Subcutaneous abdominal adipose tissue (tissue), 5 donors: ENCODE measurements at regions not wholly inside any gene's neighbourhood (a gene's known extent, or its start where the extent isn't known, plus 50 kb on each side); places are given as distances from the start of the nearest gene placed in this dataset.
A peak's percentile ranks its signal among the peaks of the same experiment; 100 is the strongest.

Source experiments
- H3K27ac ChIP-seq: one replicate; pipeline ENCODE4 v1.7.0; 2013; ENCODE audit warnings: low read depth, mild to moderate bottlenecking, inconsistent platforms, low read length, moderate library complexity
- H3K27me3 ChIP-seq, 5 donors: one replicate each; pipeline ENCODE4 v1.7.0; 2013; ENCODE audit warnings: low read length in 5 of 5, inconsistent platforms in 1 of 5; ENCODE audit not compliant: control insufficient read depth in 5 of 5, insufficient read depth in 4 of 5
- H3K36me3 ChIP-seq, 5 donors: one replicate each; pipeline ENCODE4 v1.7.0; 2013; ENCODE audit warnings: low read length in 5 of 5; ENCODE audit not compliant: control insufficient read depth in 5 of 5, insufficient read depth in 5 of 5
- H3K4me1 ChIP-seq, 5 donors: one replicate each; pipeline ENCODE4 v1.7.0; 2013; ENCODE audit warnings: low read length in 5 of 5, mild to moderate bottlenecking in 3 of 5, moderate library complexity in 1 of 5; ENCODE audit not compliant: control insufficient read depth in 5 of 5, insufficient read depth in 5 of 5
- H3K4me3 ChIP-seq, 5 donors: one replicate each; pipeline ENCODE4 v1.7.0; 2013; ENCODE audit warnings: low read length in 5 of 5, low read depth in 1 of 5
- H3K9ac ChIP-seq, 5 donors: one replicate each; pipeline ENCODE4 v1.7.0; 2013; ENCODE audit warnings: low read length in 5 of 5, mild to moderate bottlenecking in 4 of 5, moderate library complexity in 3 of 5
- H3K9me3 ChIP-seq, 5 donors: one replicate each; pipeline ENCODE4 v1.7.0; 2013; ENCODE audit warnings: low read length in 5 of 5; ENCODE audit not compliant: control insufficient read depth in 5 of 5
- donor health status: healthy.
- donor health status: healthy.
- donor health status: healthy.
- donor health status: healthy.
- donor health status: healthy.

DNA sequence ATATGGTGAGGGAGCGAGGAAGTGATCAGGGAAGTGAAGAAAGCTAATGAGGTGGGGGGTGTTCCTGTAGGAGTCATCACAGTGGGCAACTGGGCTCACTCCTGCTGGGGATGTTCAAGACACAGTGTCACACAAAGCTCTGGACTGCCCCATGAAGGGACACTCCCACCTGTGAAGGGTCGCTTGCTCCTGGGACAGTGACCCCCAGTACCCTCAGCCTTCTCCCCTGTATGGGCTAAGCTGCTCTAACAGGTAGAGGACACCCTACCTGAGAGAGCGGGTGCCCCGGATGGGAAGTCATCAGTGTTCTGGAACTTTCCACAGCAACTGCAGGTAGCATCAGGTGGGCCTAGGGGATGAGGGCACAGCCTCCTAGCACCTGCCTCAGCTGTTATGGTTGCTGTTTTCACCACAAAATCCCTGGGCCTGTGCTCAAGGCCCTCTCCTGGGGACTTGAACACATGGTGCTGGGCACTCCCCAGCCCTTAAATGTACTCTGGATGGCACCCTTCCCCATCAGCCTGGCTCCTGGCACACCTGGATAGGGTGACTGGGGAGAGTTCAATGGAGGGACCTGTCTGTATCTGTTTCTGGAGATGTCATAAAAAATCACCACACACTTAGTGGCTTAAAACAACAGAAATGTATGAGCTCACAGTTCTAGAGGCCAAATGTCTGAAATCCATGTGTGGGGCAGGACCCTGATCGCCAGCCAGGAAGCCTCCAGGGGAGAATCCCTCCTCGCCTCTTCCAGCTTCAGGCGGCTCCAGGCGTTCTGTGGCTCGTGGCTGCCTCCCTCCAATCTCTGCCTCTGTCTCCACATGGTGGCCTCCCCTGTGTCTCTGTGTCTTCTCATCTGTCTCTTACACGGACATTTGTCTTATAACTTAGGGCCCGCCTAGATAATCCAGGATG, 104.0 kb upstream of the CDH5 start:
- Histone ChIP-seq H3K36me3 (no peaks in the 10 kb centered on the region), H3K9me3 (no peaks in the 10 kb centered on the region), H3K27ac (no peak overlapping the region), H3K9ac (no peak overlapping the region), H3K27me3 (peaks cover 13 to 20% (median 19%) of the 10 kb centered on the region in 5 donors), H3K4me1 (peaks cover 0 to 28% (median 20%) of the 10 kb centered on the region in 5 donors), H3K4me3 (no peak overlapping the region)

DNA sequence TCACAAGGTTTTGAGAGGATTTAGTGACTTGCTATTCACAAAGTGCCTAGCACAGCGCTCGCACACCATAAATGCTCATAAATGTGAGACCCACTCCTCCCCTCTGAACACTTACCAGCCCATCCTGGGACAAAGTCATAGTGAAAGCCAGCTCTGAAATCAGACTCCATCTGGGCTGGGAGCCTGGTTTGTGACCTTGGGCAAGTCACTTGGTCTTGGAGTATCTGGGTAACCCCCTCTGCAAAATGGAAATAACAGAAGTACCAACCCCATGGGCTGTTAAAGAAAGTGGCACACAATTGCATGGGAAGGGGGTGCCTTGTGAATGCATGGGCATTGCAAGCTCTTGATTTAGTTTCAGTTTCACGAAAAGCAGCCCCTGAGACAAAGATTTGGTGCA, 104.7 kb upstream of the CDH5 start:
- H3K27me3 ChIP-seq: peaks cover 12 to 20% (median 16%) of the 10 kb centered on the region in 5 donors
- H3K9ac ChIP-seq: no peak overlapping the region
- H3K36me3 ChIP-seq: no peaks in the 10 kb centered on the region
- H3K4me1 ChIP-seq: peaks cover 0 to 23% (median 14%) of the 10 kb centered on the region in 5 donors
- no peaks in the 10 kb centered on the region for H3K9me3 ChIP-seq
- no peak overlapping the region for H3K27ac ChIP-seq
- H3K4me3 ChIP-seq: no peak overlapping the region

DNA sequence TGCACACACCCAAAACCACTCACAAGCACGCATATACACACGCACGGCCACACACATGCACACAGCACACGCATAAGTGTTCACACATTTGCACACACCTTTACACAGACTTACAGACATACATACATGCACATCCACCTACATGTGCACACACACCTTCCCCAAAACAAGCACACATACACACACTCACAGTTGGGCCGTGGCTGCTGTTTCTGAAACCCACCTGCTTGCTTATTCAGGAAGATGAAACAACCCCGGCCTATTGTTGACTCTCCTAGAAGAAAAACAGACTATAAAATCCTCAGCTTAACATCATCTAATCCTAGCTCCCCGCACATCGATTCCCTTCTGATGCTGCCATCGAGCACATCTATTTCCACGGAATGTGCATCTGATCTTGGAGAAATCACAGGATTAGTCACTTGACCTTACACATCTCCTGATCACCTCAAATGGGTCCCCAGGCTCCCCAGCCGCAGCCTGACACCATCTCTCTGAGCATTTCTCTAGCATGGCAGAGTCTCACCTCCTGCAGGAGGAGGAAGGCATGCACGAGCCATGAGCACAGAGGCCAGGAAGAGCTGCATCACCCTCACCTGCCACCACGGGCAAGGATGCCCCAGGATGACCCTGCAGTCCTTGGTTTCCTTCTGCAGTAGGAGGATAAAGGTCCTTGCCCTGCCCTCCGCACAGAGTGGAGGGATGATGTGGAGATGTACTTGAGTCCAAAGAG, 105.8 kb upstream of the CDH5 start:
- H3K9ac ChIP-seq: no peak overlapping the region
- peaks cover 0 to 17% (median 10%) of the 10 kb centered on the region in 5 donors for H3K4me1 ChIP-seq
- H3K27me3 ChIP-seq: peaks cover 9 to 20% (median 15%) of the 10 kb centered on the region in 5 donors
- H3K36me3 ChIP-seq: no peaks in the 10 kb centered on the region
- no peaks in the 10 kb centered on the region for H3K9me3 ChIP-seq
- no peak overlapping the region for H3K27ac ChIP-seq
- no peak overlapping the region for H3K4me3 ChIP-seq

DNA sequence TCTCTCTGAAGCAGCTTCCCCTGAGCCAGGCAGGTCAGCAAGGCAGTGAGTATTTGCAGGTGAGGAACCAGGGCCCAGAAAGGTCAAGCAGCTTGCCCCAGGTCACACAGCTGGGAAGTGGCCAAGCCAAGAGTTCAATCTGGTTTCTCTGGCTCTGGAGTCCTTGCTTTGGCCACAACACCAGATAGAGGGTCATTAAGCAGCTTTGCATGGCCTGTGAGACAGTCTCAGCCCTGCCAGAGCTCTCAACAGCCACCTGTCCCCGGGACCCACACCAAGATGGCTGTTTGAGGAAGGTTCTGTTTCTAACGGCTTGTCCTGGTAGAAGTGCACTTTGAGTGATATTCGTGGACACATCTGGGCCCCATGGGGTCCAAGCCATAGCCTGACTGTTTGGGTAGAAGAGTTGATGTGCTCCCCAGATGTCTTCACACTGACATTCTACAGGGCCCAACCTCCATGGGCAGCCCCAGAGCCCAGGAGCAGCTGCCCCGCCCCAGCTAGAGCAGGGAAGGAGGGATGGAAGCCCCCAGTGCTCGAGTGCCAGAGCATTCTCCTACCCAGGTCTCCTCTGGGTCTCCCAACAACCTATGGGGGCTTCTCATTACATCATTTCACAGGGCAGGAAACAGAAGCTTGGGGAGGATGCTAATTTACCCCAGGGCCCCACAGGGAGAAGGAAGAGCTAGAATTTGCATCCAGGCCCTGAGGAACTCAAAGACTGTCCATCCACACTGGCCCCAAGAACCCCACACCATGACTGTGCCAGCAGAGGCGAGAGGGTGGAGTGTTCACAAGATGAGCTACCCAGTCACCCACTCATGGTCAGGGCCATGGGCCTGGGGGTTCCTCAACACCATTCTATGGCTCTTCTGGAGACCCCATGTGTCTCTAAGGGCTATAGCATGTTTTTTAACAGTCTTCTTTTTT, 107.3 kb upstream of the CDH5 start:
- Histone ChIP-seq H3K9ac (no peak overlapping the region), H3K4me1 (peaks cover 0 to 15% (median 7%) of the 10 kb centered on the region in 5 donors), H3K9me3 (no peaks in the 10 kb centered on the region), H3K36me3 (no peaks in the 10 kb centered on the region), H3K27ac (no peak overlapping the region), H3K27me3 (peaks cover 2 to 12% (median 8%) of the 10 kb centered on the region in 5 donors), H3K4me3 (no peak overlapping the region)

DNA sequence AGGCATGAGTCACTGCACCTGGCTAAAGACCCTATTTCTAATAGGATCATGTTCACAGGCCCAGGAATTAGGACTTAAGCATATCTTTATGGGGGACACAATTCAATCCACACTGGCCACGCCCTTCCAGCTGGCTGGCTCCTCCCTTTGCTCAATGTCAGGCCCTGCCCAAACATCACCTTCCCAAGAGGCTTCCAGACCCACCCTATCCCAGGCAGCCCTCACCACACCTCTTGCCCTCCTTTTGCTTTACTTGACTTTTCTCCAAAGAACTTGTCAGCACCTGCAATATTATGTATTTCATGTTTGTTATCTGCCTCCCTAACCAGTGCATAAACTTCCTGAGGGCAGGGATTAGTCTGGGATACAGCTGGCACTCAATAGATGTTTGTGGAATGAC, 109.6 kb upstream of the CDH5 start:
- H3K9ac ChIP-seq: no peak overlapping the region
- no peak overlapping the region for H3K4me3 ChIP-seq
- H3K9me3 ChIP-seq: peaks cover 0 to 2% (median 0%) of the 10 kb centered on the region in 5 donors
- peaks cover 0 to 3% (median 0%) of the 10 kb centered on the region in 5 donors for H3K4me1 ChIP-seq
- H3K36me3 ChIP-seq: no peaks in the 10 kb centered on the region
- H3K27me3 ChIP-seq: peaks cover 0 to 5% (median 0%) of the 10 kb centered on the region in 5 donors
- H3K27ac ChIP-seq: no peak overlapping the region

DNA sequence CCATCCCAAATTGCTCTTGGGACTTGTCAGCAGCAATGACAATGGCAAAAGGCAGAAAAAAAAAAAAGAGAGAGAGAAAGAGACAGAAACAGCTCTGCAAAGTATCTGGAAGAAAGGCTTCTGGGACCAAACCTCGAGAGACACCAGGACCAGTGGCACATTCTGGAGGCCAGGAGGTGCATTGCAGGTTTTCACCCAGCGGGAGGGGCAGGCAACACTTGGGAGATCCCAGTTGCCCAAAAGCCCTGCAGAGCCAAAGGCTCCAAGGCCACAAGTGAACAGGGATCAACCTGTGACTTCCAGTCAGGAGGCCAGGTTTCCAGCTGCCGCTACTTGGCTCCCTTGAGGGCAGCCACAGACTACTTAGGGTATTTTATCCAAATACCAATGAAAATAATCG, 110.8 kb upstream of the CDH5 start:
- Histone ChIP-seq H3K4me1 (peaks cover 3 to 13% (median 6%) of the 10 kb centered on the region in 5 donors), H3K4me3 (no peak overlapping the region), H3K9ac (no peak overlapping the region), H3K27ac (no peak overlapping the region), H3K9me3 (peaks cover 0 to 2% (median 0%) of the 10 kb centered on the region in 5 donors), H3K27me3 (peaks cover 0 to 5% (median 0%) of the 10 kb centered on the region in 5 donors), H3K36me3 (no peaks in the 10 kb centered on the region)

DNA sequence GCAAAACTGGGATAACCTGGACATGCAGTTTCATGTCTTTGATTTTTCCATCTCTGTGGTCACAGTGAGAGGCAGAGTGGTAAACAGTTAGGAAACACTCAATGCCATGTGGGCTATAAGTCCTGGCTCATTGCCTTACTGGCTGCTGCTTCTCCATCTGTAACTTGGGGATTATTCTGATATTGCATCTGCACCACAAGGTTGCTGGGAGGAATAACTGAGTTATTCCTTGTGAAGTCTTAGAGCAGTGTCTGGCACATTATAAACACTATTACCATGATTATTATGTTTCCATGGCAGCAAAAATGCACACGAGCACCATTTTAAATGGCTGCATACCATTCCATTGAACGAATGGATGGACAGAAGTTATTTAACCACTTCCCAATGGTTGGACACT, 111.7 kb upstream of the CDH5 start:
- peaks cover 3 to 15% (median 9%) of the 10 kb centered on the region in 5 donors for H3K4me1 ChIP-seq
- no peak overlapping the region for H3K9ac ChIP-seq
- peaks cover 0 to 2% (median 0%) of the 10 kb centered on the region in 5 donors for H3K9me3 ChIP-seq
- H3K27me3 ChIP-seq: peaks cover 0 to 5% (median 0%) of the 10 kb centered on the region in 5 donors
- no peaks in the 10 kb centered on the region for H3K36me3 ChIP-seq
- no peak overlapping the region for H3K27ac ChIP-seq
- H3K4me3 ChIP-seq: no peak overlapping the region

DNA sequence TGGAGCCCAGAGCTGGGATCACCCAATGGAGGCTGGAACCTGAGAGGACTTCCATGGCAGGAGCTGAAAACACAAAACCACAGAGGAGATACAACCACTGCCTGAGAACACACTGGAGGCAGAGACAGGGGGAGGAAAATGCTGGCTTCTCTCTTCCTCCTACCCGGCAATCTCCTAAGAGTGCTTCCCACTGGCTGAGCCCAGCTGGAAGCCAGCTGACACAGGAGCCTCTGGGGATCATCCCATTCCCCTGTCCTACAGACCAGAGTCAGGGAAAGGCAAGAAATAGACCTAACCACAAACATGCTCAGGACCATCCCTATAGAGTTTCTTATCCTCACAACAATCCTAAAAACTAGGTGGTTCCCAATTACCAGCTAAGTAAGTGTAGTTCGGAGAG, 112.4 kb upstream of the CDH5 start:
- Histone ChIP-seq H3K27ac (no peak overlapping the region), H3K9me3 (peaks cover 0 to 2% (median 0%) of the 10 kb centered on the region in 5 donors), H3K27me3 (peaks cover 0 to 5% (median 0%) of the 10 kb centered on the region in 5 donors), H3K36me3 (no peaks in the 10 kb centered on the region), H3K4me3 (no peak overlapping the region), H3K9ac (no peak overlapping the region), H3K4me1 (peaks cover 3 to 15% (median 9%) of the 10 kb centered on the region in 5 donors)

DNA sequence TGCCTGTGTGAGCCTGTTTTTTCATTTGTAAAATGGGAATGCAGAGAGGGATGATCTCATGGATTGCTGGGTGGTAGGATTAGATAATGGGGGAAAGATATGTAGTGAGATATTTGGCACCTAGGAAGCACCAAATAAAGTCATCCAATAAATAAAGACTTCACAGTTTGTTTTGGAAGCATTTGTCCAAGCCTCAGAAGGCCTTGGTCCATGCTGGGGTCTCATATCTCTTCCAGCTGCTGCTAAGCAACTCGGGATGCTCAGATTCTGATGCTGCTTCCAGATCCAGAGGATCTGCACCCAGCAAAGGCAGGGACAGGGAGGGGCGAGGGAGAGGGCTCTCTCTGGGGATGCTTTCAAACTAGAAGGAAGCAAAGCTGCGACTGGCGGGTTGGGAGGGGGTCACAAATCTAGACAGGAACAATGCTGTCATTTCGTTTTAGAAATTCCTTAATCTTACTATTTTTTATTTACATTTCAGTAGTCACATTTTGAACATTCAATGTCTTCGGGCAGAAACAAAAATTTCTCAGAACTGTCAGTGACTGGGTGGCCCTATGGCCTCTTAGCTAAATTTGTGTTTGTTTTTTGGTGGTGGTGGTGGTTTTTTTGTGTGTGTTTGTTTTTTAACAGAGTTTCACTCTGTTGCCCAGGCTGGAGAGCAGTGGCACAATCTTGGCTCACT, 114.9 kb upstream of the CDH5 start:
- no peak overlapping the region for H3K4me3 ChIP-seq
- H3K9ac ChIP-seq: no peak overlapping the region
- H3K36me3 ChIP-seq: no peaks in the 10 kb centered on the region
- H3K4me1 ChIP-seq: peaks cover 3 to 21% (median 10%) of the 10 kb centered on the region in 5 donors
- H3K9me3 ChIP-seq: peaks cover 0 to 2% (median 0%) of the 10 kb centered on the region in 5 donors
- H3K27ac ChIP-seq: peak overlapping the region; percentile 3
- H3K27me3 ChIP-seq: peaks cover 0 to 5% (median 2%) of the 10 kb centered on the region in 5 donors
